HG02588 (cell line): ENCODE measurements at regions not wholly inside any gene's neighbourhood (a gene's known extent, or its start where the extent isn't known, plus 50 kb on each side); places are given as distances from the start of the nearest gene placed in this dataset.

Source experiments
- ATAC-seq: cut with Tn5 transposase; IDR thresholded peaks from one replicate; pipeline ENCODE4 v1.9.1; 2021; ENCODE audit warnings: mild to moderate bottlenecking, moderate library complexity; ENCODE audit not compliant: unreplicated experiment

- ATAC-seq = no peak
These were observed 260.8 kb upstream of the RRP15 start for GRCh38 chr1:218024211-218024720.

- ATAC-seq = no peak
These were observed 259.6 kb upstream of the RRP15 start for GRCh38 chr1:218025454-218025853.

GRCh38 chr1:218027152-218027551, 257.9 kb upstream of the RRP15 start:
- no peak for ATAC-seq

GRCh38 chr1:218030846-218031245, 254.2 kb upstream of the RRP15 start:
- ATAC-seq = no peak

GRCh38 chr1:218031901-218032300, 253.2 kb upstream of the RRP15 start:
- no peak for ATAC-seq

- ATAC-seq = no peak
These were observed 250.6 kb upstream of the RRP15 start for GRCh38 chr1:218034468-218034867.

- ATAC-seq = no peak
These were observed 236.2 kb upstream of the RRP15 start for GRCh38 chr1:218048828-218049420.

GRCh38 chr1:218049641-218050040, 235.5 kb upstream of the RRP15 start:
- ATAC-seq = no peak

- ATAC-seq = no peak
These were observed 226.4 kb upstream of the RRP15 start for GRCh38 chr1:218058730-218059129.

GRCh38 chr1:218064426-218064825, 220.7 kb upstream of the RRP15 start:
- no peak for ATAC-seq

- ATAC-seq = no peak
These were observed 218.8 kb upstream of the RRP15 start for GRCh38 chr1:218066332-218066731.

- no peak for ATAC-seq
These were observed 216.9 kb upstream of the RRP15 start for GRCh38 chr1:218068241-218068640.

GRCh38 chr1:218069180-218069579, 215.9 kb upstream of the RRP15 start:
- ATAC-seq = no peak

- no peak for ATAC-seq
These were observed 212.0 kb upstream of the RRP15 start for GRCh38 chr1:218073062-218073461.

- ATAC-seq = no peak
These were observed 206.2 kb upstream of the RRP15 start for GRCh38 chr1:218078916-218079315.

- no peak for ATAC-seq
These were observed 205.7 kb upstream of the RRP15 start for GRCh38 chr1:218079347-218079746.

GRCh38 chr1:218079820-218080219, 205.3 kb upstream of the RRP15 start:
- no peak for ATAC-seq

- no peak for ATAC-seq
These were observed 204.2 kb upstream of the RRP15 start for GRCh38 chr1:218080863-218081262.

GRCh38 chr1:218081358-218081757, 203.7 kb upstream of the RRP15 start:
- no peak for ATAC-seq

GRCh38 chr1:218090459-218090858, 194.6 kb upstream of the RRP15 start:
- no peak for ATAC-seq

- ATAC-seq = no peak
These were observed 183.7 kb upstream of the RRP15 start for GRCh38 chr1:218101409-218101808.

GRCh38 chr1:218108034-218108433, 177.1 kb upstream of the RRP15 start:
- ATAC-seq = no peak

- ATAC-seq = no peak
These were observed 172.2 kb upstream of the RRP15 start for GRCh38 chr1:218112862-218113261.
